TTC549 (cell line): ENCODE measurements at regions not wholly inside any gene's neighbourhood (a gene's known extent, or its start where the extent isn't known, plus 50 kb on each side); places are given as distances from the start of the nearest gene placed in this dataset.
"Not testable (repeated sequence)": the region's sequence is repeated elsewhere in the genome, so short reads cannot be mapped to it uniquely, and the experiment has no call there.

Source experiments
- FAIRE-seq: peaks from 2 replicates; lab custom pipeline; 2012; peaks lifted over from hg19 to GRCh38; lab: Jason Lieb, UNC

GRCh38 chr18:27577752-27578151 is 392.6 kb upstream of the CHST9 start:
- FAIRE-seq, result no peak

GRCh38 chr18:27577265-27577664 is 392.2 kb upstream of the CHST9 start:
- FAIRE-seq, result no peak

GRCh38 chr18:27567434-27567833 is 382.3 kb upstream of the CHST9 start:
- FAIRE-seq, result no peak

GRCh38 chr18:27564066-27564465 is 379.0 kb upstream of the CHST9 start:
- no peak for FAIRE-seq

GRCh38 chr18:27558388-27559155 is 373.5 kb upstream of the CHST9 start:
- FAIRE-seq, result no peak

GRCh38 chr18:27556741-27557140 is 371.6 kb upstream of the CHST9 start:
- no peak for FAIRE-seq

- FAIRE-seq, result no peak
Observed at GRCh38 chr18:27549335-27550039, 364.4 kb upstream of the CHST9 start.

- FAIRE-seq, result no peak
Observed at GRCh38 chr18:27546991-27547390, 361.9 kb upstream of the CHST9 start.

GRCh38 chr18:27544206-27544605 is 359.1 kb upstream of the CHST9 start:
- no peak for FAIRE-seq

- FAIRE-seq, result no peak
Observed at GRCh38 chr18:27541293-27541692, 356.2 kb upstream of the CHST9 start.

- FAIRE-seq, result no peak
Observed at GRCh38 chr18:27540111-27540510, 355.0 kb upstream of the CHST9 start.

GRCh38 chr18:27528925-27529521 is 343.9 kb upstream of the CHST9 start:
- no peak for FAIRE-seq

GRCh38 chr18:27527856-27528255 is 342.7 kb upstream of the CHST9 start:
- FAIRE-seq, result no peak

GRCh38 chr18:27520401-27520800 is 335.3 kb upstream of the CHST9 start:
- FAIRE-seq, result no peak

- not testable (repeated sequence) for FAIRE-seq
Observed at GRCh38 chr18:27510036-27510633, 325.0 kb upstream of the CHST9 start.

GRCh38 chr18:27501671-27502070 is 316.6 kb upstream of the CHST9 start:
- no peak for FAIRE-seq

GRCh38 chr18:27500531-27500930 is 315.4 kb upstream of the CHST9 start:
- FAIRE-seq, result no peak

- FAIRE-seq, result no peak
Observed at GRCh38 chr18:27497246-27497645, 312.1 kb upstream of the CHST9 start.

- no peak for FAIRE-seq
Observed at GRCh38 chr18:27493182-27493581, 308.1 kb upstream of the CHST9 start.

- no peak for FAIRE-seq
Observed at GRCh38 chr18:27491772-27492171, 306.7 kb upstream of the CHST9 start.

- FAIRE-seq, result no peak
Observed at GRCh38 chr18:27483276-27483675, 298.2 kb upstream of the CHST9 start.

GRCh38 chr18:27478459-27478858 is 293.4 kb upstream of the CHST9 start:
- no peak for FAIRE-seq

- no peak for FAIRE-seq
Observed at GRCh38 chr18:27473318-27473717, 288.2 kb upstream of the CHST9 start.
